ENCODE measurements at regions not wholly inside any gene's neighbourhood (a gene's known extent, or its start where the extent isn't known, plus 50 kb on each side); places are given as distances from the start of the nearest gene placed in this dataset.
A peak's percentile ranks its signal among the peaks of the same experiment; 100 is the strongest.

DNA sequence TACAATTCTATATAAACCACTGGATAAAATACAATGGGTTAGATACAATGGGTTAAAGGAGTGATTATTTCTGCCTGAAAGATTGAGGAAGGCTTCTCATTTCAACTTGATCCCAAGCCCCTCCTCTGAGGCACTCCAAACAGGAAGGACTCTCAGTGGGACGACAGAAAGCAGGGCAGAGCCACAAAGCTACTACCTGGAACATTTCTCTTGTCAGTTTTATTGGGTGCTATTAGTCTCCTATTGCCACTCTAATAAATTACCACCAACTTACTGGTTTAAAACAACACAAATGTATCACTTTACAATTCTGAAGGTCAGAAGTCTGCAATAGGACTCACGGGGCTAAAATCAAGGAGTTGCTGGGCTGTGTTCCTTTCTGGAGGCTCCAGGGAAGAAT lies 146.7 kb downstream of the MREG start:
- intact Hi-C loops (cut with micrococcal nuclease; ENCODE audit: unreplicated experiment) (no loop called here), in situ Hi-C loops (cut with HindIII; ENCODE audit: extremely low pct_ligation_motif_present, low pct_unique_long_range_greater_than_20kb) (no loop called here)
- DNase-seq (ENCODE audit: low spot score) (no peak), FAIRE-seq (no peak), ATAC-seq (no peak)
- Histone ChIP-seq H3K27ac (ENCODE audit: extremely low read length, insufficient read depth, low read length) (no peak overlapping the region), H3K79me2 (ENCODE audit: insufficient read depth, low read length) (no peaks in the 10 kb centered on the region), H2AFZ (ENCODE audit: low read length) (no peak overlapping the region), H3K36me3 (replicated peaks in 1 of 2; ENCODE audit: control insufficient read depth in 1 of 2, insufficient read depth in 2 of 2, low read length in 2 of 2) (no peaks in the 10 kb centered on the region), H3K4me2 (ENCODE audit: low read depth, low read length) (no peak overlapping the region), H3K4me1 (ENCODE audit: insufficient read depth, low read length) (peaks cover 14% of the 10 kb centered on the region), H3K9me3 (ENCODE audit: low read length) (no peaks in the 10 kb centered on the region), H3K27me3 (ENCODE audit: control insufficient read depth in 1 of 2, insufficient read depth in 2 of 2, low read length in 2 of 2) (no peaks in the 10 kb centered on the region), H3K9ac (ENCODE audit: insufficient read depth, low read depth, low read length) (no peak overlapping the region), H4K20me1 (ENCODE audit: insufficient read depth, low read length) (no peaks in the 10 kb centered on the region), H3K4me3 (replicated peaks in 1 of 3; ENCODE audit: insufficient read depth in 1 of 3, low read depth in 2 of 3, low read length in 3 of 3) (no peak overlapping the region)
- TF ChIP-seq PHB2 (IDR thresholded peaks at IDR 0.05; ENCODE audit: partially characterized antibody) (no peak), NCOR1 (IDR thresholded peaks at IDR 0.05; ENCODE audit: borderline replicate concordance, low read length) (no peak), ZNF598 (CRISPR knock-in tag; IDR thresholded peaks at IDR 0.05; ENCODE audit: borderline replicate concordance) (no peak), KDM6A (CRISPR knock-in tag; IDR thresholded peaks at IDR 0.05; ENCODE audit: low read depth) (no peak), ZNF709 (CRISPR knock-in tag; IDR thresholded peaks at IDR 0.05) (no peak)
- ChIA-PET CTCF (ENCODE audit: low intra/inter-chr PET ratio, low total read pairs) (no interaction called here), POLR2A (no interaction called here)
- WGBS (ENCODE audit: low lambda C conversion rate) = 77% methylated on average over 2 of the region's 2 CpGs
- BruUV-seq (replicated peaks) = no TSS peak

DNA sequence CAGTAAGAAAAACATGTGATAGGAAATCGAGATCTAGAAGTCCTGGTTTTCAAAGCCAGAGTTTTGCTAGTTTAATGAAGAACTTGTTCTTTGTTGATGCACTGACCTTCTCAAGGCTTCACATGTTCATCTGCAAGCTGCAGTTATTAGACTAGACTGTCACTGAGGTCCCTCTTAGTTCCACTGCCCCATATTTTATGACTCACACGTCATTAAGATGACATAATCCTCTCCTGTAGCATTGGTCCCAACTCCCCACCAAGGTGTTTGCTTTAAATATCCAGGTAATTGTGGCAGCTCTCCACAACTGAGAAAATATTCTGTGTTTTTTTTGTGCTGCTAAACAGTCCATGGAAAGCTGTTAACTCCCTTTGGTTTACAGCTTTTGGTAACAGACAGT lies 149.7 kb downstream of the MREG start:
- H4K20me1 ChIP-seq (ENCODE audit: insufficient read depth, low read length) = no peaks in the 10 kb centered on the region
- no peaks in the 10 kb centered on the region for H3K9me3 ChIP-seq (ENCODE audit: low read length)
- H3K36me3 ChIP-seq (replicated peaks in 1 of 2; ENCODE audit: control insufficient read depth in 1 of 2, insufficient read depth in 2 of 2, low read length in 2 of 2) = no peaks in the 10 kb centered on the region
- no peak for FAIRE-seq
- ChIA-PET CTCF (ENCODE audit: low intra/inter-chr PET ratio, low total read pairs) (no interaction called here), POLR2A (no interaction called here)
- no peaks in the 10 kb centered on the region for H3K27me3 ChIP-seq (ENCODE audit: control insufficient read depth in 1 of 2, insufficient read depth in 2 of 2, low read length in 2 of 2)
- in situ Hi-C loops (cut with HindIII; ENCODE audit: extremely low pct_ligation_motif_present, low pct_unique_long_range_greater_than_20kb) = no loop called here
- BruUV-seq (replicated peaks) = no TSS peak
- H3K4me2 ChIP-seq (ENCODE audit: low read depth, low read length) = no peak overlapping the region
- H3K9ac ChIP-seq (ENCODE audit: insufficient read depth, low read depth, low read length) = no peak overlapping the region
- H3K4me1 ChIP-seq (ENCODE audit: insufficient read depth, low read length) = no peaks in the 10 kb centered on the region
- intact Hi-C loops (cut with micrococcal nuclease; ENCODE audit: unreplicated experiment) = no loop called here
- no peak for DNase-seq (ENCODE audit: low spot score)
- 41% methylated on average over 2 of the region's 2 CpGs for WGBS (ENCODE audit: low lambda C conversion rate)
- no peak overlapping the region for H2AFZ ChIP-seq (ENCODE audit: low read length)
- ATAC-seq = no peak
- H3K79me2 ChIP-seq (ENCODE audit: insufficient read depth, low read length) = no peaks in the 10 kb centered on the region
- H3K27ac ChIP-seq (ENCODE audit: extremely low read length, insufficient read depth, low read length) = no peak overlapping the region
- H3K4me3 ChIP-seq (replicated peaks in 1 of 3; ENCODE audit: insufficient read depth in 1 of 3, low read depth in 2 of 3, low read length in 3 of 3) = no peak overlapping the region
- TF ChIP-seq SALL2 (CRISPR knock-in tag; IDR thresholded peaks at IDR 0.05) = no peak
- no peak for TF ChIP-seq ZNF12 (CRISPR knock-in tag; IDR thresholded peaks at IDR 0.05)
- no peak for TF ChIP-seq PAWR (CRISPR knock-in tag; IDR thresholded peaks at IDR 0.05; ENCODE audit: borderline replicate concordance)
- TF ChIP-seq, protein P1, sequence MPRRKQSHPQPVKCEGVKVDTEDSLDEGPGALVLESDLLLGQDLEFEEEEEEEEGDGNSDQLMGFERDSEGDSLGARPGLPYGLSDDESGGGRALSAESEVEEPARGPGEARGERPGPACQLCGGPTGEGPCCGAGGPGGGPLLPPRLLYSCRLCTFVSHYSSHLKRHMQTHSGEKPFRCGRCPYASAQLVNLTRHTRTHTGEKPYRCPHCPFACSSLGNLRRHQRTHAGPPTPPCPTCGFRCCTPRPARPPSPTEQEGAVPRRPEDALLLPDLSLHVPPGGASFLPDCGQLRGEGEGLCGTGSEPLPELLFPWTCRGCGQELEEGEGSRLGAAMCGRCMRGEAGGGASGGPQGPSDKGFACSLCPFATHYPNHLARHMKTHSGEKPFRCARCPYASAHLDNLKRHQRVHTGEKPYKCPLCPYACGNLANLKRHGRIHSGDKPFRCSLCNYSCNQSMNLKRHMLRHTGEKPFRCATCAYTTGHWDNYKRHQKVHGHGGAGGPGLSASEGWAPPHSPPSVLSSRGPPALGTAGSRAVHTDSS (CRISPR knock-in tag; conservative IDR thresholded peaks at IDR 0.05) = no peak
- no peak for TF ChIP-seq SRSF4 (IDR thresholded peaks at IDR 0.05; ENCODE audit: low read depth, low read length, poor library complexity, severe bottlenecking)
- 0 out of 2 replicates have a peak, but pooled peaks have one; percentile 8 for TF ChIP-seq FOSL2 (CRISPR knock-in tag; IDR thresholded peaks at IDR 0.05)
- TF ChIP-seq CBX5 (CRISPR knock-in tag; IDR thresholded peaks at IDR 0.05; ENCODE audit: borderline replicate concordance) = no peak
- TF ChIP-seq ZFP90 (CRISPR knock-in tag; IDR thresholded peaks at IDR 0.05; ENCODE audit: borderline replicate concordance) = no peak
- TF ChIP-seq IKZF1 (IDR thresholded peaks at IDR 0.05) = no peak
- TF ChIP-seq SIN3A (IDR thresholded peaks at IDR 0.05; ENCODE audit: borderline replicate concordance, low read depth, low read length) = no peak
- TF ChIP-seq LCORL (IDR thresholded peaks at IDR 0.05) = no peak
- TF ChIP-seq LCORL (CRISPR knock-in tag; IDR thresholded peaks at IDR 0.05) = no peak

Measured in HepG2 (cell line).